Neural cell (in vitro differentiated cells): ENCODE measurements at regions not wholly inside any gene's neighbourhood (a gene's known extent, or its start where the extent isn't known, plus 50 kb on each side); places are given as distances from the start of the nearest gene placed in this dataset.

ENCODE experiments used
- EP300 ChIP-seq: fragments of 450-650 bp; conservative IDR thresholded peaks from 2 replicates; pipeline ENCODE4 v1.6.1; 2014; ENCODE audit warnings: antibody characterized with exemption, mild to moderate bottlenecking, moderate library complexity; ENCODE audit not compliant: poor library complexity, severe bottlenecking
- EZH2 ChIP-seq: fragments of 200-600, 300-800 bp; shearing (Covaris generic), sonication (generic); IDR thresholded peaks from 2 replicates; pipeline ENCODE4 v1.6.1; 2014; ENCODE audit warnings: antibody characterized with exemption, low read length, borderline replicate concordance, mild to moderate bottlenecking; ENCODE audit not compliant: insufficient read depth, poor library complexity, severe bottlenecking
- POLR2AphosphoS5 ChIP-seq: IDR thresholded peaks from 2 replicates; pipeline ENCODE4 v1.6.1; 2012
- RAD21 ChIP-seq: fragments of 450-650 bp; conservative IDR thresholded peaks from 2 replicates; pipeline ENCODE4 v1.6.1; 2014; ENCODE audit warnings: antibody characterized with exemption, mild to moderate bottlenecking, moderate library complexity
- TAF1 ChIP-seq: IDR thresholded peaks from 2 replicates; pipeline ENCODE4 v1.6.1; 2012; ENCODE audit warnings: low read depth
- TF ChIP-seq, protein P1 (sequence below): fragments of 450-650 bp; IDR thresholded peaks from 2 replicates; pipeline ENCODE4 v1.5.1; 2014; ENCODE audit warnings: antibody characterized with exemption, mild to moderate bottlenecking, moderate library complexity; ENCODE audit not compliant: poor library complexity, severe bottlenecking
- TF ChIP-seq, protein P2 (sequence below): IDR thresholded peaks from 2 replicates; pipeline ENCODE4 v1.6.1; 2012; ENCODE audit warnings: borderline replicate concordance

DNA sequence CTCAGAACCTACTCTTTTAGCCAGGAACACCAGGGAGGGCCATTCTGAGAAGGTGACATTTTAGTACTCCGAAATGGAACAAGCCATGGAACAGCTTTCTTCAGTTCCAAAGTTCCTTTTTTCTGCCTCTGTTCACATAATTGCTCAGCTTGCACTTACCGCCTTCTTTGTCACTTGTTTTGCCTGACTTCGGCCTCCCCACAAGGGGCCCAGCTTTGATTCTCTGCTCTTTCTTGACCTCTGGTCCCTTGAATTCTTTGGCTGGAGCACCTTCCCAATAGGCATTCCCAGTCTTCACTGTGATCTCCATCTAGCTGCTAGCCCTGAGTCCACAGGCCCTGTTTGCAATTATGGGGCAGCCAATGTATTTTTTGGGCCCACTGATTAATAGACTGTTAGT, 51.4 kb upstream of the SLC7A14 start:
- TF ChIP-seq, protein P1, sequence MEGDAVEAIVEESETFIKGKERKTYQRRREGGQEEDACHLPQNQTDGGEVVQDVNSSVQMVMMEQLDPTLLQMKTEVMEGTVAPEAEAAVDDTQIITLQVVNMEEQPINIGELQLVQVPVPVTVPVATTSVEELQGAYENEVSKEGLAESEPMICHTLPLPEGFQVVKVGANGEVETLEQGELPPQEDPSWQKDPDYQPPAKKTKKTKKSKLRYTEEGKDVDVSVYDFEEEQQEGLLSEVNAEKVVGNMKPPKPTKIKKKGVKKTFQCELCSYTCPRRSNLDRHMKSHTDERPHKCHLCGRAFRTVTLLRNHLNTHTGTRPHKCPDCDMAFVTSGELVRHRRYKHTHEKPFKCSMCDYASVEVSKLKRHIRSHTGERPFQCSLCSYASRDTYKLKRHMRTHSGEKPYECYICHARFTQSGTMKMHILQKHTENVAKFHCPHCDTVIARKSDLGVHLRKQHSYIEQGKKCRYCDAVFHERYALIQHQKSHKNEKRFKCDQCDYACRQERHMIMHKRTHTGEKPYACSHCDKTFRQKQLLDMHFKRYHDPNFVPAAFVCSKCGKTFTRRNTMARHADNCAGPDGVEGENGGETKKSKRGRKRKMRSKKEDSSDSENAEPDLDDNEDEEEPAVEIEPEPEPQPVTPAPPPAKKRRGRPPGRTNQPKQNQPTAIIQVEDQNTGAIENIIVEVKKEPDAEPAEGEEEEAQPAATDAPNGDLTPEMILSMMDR = no peak
- TF ChIP-seq, protein P2, sequence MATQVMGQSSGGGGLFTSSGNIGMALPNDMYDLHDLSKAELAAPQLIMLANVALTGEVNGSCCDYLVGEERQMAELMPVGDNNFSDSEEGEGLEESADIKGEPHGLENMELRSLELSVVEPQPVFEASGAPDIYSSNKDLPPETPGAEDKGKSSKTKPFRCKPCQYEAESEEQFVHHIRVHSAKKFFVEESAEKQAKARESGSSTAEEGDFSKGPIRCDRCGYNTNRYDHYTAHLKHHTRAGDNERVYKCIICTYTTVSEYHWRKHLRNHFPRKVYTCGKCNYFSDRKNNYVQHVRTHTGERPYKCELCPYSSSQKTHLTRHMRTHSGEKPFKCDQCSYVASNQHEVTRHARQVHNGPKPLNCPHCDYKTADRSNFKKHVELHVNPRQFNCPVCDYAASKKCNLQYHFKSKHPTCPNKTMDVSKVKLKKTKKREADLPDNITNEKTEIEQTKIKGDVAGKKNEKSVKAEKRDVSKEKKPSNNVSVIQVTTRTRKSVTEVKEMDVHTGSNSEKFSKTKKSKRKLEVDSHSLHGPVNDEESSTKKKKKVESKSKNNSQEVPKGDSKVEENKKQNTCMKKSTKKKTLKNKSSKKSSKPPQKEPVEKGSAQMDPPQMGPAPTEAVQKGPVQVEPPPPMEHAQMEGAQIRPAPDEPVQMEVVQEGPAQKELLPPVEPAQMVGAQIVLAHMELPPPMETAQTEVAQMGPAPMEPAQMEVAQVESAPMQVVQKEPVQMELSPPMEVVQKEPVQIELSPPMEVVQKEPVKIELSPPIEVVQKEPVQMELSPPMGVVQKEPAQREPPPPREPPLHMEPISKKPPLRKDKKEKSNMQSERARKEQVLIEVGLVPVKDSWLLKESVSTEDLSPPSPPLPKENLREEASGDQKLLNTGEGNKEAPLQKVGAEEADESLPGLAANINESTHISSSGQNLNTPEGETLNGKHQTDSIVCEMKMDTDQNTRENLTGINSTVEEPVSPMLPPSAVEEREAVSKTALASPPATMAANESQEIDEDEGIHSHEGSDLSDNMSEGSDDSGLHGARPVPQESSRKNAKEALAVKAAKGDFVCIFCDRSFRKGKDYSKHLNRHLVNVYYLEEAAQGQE = no peak
- TF ChIP-seq EZH2 (no peak), POLR2AphosphoS5 (no peak), EP300 (no peak), TAF1 (no peak), RAD21 (no peak)
